ENCODE measurements at regions not wholly inside any gene's neighbourhood (a gene's known extent, or its start where the extent isn't known, plus 50 kb on each side); places are given as distances from the start of the nearest gene placed in this dataset.

- TF ChIP-seq, protein P1, sequence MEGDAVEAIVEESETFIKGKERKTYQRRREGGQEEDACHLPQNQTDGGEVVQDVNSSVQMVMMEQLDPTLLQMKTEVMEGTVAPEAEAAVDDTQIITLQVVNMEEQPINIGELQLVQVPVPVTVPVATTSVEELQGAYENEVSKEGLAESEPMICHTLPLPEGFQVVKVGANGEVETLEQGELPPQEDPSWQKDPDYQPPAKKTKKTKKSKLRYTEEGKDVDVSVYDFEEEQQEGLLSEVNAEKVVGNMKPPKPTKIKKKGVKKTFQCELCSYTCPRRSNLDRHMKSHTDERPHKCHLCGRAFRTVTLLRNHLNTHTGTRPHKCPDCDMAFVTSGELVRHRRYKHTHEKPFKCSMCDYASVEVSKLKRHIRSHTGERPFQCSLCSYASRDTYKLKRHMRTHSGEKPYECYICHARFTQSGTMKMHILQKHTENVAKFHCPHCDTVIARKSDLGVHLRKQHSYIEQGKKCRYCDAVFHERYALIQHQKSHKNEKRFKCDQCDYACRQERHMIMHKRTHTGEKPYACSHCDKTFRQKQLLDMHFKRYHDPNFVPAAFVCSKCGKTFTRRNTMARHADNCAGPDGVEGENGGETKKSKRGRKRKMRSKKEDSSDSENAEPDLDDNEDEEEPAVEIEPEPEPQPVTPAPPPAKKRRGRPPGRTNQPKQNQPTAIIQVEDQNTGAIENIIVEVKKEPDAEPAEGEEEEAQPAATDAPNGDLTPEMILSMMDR (IDR thresholded peaks at IDR 0.05), result no peak
- TF ChIP-seq RAD21 (conservative IDR thresholded peaks at IDR 0.05 in 1 of 2, IDR thresholded peaks at IDR 0.05 in 1 of 2), result no peak
- TF ChIP-seq MYC (IDR thresholded peaks at IDR 0.05; ENCODE audit: borderline replicate concordance, low read length), result no peak
- TF ChIP-seq, protein P2, sequence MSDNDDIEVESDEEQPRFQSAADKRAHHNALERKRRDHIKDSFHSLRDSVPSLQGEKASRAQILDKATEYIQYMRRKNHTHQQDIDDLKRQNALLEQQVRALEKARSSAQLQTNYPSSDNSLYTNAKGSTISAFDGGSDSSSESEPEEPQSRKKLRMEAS (IDR thresholded peaks at IDR 0.05), result no peak
- TF ChIP-seq, protein P3, sequence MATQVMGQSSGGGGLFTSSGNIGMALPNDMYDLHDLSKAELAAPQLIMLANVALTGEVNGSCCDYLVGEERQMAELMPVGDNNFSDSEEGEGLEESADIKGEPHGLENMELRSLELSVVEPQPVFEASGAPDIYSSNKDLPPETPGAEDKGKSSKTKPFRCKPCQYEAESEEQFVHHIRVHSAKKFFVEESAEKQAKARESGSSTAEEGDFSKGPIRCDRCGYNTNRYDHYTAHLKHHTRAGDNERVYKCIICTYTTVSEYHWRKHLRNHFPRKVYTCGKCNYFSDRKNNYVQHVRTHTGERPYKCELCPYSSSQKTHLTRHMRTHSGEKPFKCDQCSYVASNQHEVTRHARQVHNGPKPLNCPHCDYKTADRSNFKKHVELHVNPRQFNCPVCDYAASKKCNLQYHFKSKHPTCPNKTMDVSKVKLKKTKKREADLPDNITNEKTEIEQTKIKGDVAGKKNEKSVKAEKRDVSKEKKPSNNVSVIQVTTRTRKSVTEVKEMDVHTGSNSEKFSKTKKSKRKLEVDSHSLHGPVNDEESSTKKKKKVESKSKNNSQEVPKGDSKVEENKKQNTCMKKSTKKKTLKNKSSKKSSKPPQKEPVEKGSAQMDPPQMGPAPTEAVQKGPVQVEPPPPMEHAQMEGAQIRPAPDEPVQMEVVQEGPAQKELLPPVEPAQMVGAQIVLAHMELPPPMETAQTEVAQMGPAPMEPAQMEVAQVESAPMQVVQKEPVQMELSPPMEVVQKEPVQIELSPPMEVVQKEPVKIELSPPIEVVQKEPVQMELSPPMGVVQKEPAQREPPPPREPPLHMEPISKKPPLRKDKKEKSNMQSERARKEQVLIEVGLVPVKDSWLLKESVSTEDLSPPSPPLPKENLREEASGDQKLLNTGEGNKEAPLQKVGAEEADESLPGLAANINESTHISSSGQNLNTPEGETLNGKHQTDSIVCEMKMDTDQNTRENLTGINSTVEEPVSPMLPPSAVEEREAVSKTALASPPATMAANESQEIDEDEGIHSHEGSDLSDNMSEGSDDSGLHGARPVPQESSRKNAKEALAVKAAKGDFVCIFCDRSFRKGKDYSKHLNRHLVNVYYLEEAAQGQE (IDR thresholded peaks at IDR 0.05), result no peak
- TF ChIP-seq POLR2AphosphoS2 (conservative IDR thresholded peaks at IDR 0.05; ENCODE audit: low read length), result no peak
- no peak for TF ChIP-seq JUN (IDR thresholded peaks at IDR 0.05)
Observed at GRCh38 chr4:56198265-56198664, 189.0 kb downstream of the AASDH start.

Measured in A549 (cell line).